GM12875 (cell line): ENCODE measurements at regions not wholly inside any gene's neighbourhood (a gene's known extent, or its start where the extent isn't known, plus 50 kb on each side); places are given as distances from the start of the nearest gene placed in this dataset.

Experiments used
- H3K4me3 ChIP-seq: one replicate; pipeline ENCODE4 v1.5.1; 2011; ENCODE audit warnings: low read depth, low read length, control low read depth
- CTCF ChIP-seq: IDR thresholded peaks from 2 replicates; pipeline ENCODE4 v1.5.1; 2011; ENCODE audit warnings: low read depth, mild to moderate bottlenecking, control low read depth, inconsistent platforms, low read length, moderate library complexity, borderline replicate concordance; ENCODE audit not compliant: insufficient read depth

DNA sequence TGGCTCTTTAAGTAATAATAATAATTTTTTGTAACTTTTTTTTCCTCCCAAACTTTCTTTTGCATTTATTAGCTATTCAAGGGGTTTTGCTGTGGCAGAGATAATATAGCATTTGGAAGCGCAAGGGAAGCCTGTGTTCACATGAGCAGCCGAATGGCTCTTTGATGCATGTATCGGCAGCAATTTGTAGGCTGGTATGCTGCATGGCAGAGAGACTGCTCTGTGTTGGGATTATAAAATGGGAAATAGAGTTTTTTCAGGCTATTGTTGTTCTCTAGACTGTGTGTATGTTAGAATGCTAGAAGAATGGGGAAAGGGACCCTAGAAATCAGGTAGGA is 94.6 kb upstream of the SALL1 start:
- no peak overlapping the region for H3K4me3 ChIP-seq
- TF ChIP-seq CTCF: no peak

DNA sequence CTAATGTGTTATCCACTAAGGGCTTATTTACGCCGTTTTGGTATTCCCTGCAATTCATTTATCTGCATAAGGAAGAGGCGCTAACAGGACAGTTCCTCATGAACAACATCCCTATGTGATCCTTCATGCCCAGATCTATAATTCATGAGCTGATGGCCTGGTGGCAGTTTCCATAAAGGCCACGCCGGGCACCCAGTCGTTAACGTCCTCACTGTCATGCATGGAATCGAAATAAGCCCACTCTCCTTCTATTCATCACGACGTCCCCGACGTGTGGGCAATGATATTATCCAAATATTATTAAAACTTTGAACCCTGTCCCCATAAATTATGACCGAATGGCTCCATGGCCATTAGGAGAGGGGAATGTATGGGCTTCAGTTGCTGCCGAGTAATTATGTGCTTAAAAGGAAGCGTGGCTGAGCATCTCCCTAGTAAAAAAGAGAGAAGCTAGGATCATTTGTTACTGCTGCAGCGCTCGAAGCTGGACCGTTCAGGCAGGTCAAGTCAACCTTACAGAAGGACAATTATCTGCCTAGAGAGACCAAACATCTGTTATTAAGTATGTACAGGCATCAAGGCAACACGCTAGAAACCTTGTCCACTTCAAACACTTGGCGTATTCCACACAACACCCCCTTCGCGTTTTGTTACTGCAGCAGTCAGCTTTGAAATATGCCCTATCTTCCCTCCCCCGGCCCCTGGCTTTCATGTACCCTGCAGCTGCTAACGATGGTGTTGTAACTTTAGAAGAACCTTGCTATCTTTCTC is 94.0 kb upstream of the SALL1 start:
- no peak for TF ChIP-seq CTCF
- H3K4me3 ChIP-seq: no peak overlapping the region

DNA sequence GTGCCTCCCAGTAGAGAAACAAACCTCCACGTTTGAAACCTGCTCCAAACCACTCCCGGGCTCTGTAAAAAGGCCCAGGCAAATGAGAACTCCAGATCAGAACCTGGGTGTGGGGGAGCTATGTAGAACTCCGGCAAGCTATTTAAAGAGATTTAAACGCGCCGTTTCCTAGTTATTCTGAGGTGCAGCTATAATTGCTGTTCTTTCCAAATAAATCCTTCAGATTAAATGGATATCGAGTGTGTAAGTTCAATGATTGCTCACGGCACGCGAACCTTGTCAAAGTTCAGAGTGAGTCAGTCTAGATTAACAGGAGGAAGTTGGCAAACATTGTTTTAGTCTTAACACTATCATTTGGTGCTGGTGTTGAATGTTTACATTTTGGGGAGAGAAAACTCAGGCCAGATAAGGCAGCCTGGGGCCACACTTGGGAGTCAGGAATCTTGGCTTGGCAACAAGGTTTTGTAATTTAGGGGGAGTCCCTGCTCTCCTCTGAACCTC is 92.9 kb upstream of the SALL1 start:
- no peak overlapping the region for H3K4me3 ChIP-seq
- no peak for TF ChIP-seq CTCF

- H3K4me3 ChIP-seq: no peak overlapping the region
- no peak for TF ChIP-seq CTCF
These were observed 91.4 kb upstream of the SALL1 start for GRCh38 chr16:51242296-51242994.

DNA sequence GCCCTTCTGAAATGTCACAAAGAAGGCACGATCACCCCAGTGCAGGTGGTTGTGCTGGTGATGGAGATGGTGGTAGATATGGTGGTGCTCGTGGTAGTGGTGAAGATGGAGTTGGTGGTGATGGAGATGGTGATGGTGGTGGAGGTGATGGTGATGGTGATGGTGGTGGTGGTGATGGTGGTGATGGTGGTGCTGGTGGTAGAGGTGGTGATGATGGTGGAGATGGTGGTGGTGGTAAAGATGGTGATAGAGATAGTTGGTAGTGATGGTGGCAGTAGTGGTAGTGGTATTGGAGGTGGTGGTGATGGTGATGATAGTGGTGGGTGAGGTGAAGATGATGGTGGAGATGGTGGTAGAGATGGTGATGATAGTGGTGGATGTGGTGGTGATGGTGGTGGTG is 88.1 kb upstream of the SALL1 start:
- no peak overlapping the region for H3K4me3 ChIP-seq
- TF ChIP-seq CTCF: no peak

- no peak overlapping the region for H3K4me3 ChIP-seq
- TF ChIP-seq CTCF: no peak
These were observed 86.8 kb upstream of the SALL1 start for GRCh38 chr16:51237861-51238378.

DNA sequence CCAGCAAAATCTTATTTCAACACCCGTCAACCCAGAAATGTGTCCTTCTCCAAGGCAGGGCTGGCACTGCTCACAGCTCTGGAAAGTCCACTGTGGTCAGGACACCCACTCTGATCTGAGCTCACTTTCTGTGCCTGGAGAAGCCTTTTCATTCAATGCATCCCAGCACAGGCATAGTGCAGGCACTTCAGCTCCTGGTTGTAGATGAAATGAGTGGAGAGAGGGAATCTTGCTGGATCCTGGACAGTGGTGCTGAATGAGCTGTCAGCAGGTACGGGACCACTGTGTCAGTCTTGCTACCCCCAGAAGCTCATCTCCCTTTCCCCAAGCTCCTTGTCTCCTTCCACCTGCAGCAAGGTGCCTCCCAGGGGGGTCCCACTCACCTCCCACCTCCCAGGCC is 86.1 kb upstream of the SALL1 start:
- H3K4me3 ChIP-seq: no peak overlapping the region
- TF ChIP-seq CTCF: no peak
